H9 (cell line): ENCODE measurements at regions not wholly inside any gene's neighbourhood (a gene's known extent, or its start where the extent isn't known, plus 50 kb on each side); places are given as distances from the start of the nearest gene placed in this dataset.

Experiments
- DNase-seq: peaks from one replicate; pipeline ENCODE4 v3.0.0-alpha.2; 2017
- H2AFZ ChIP-seq: one replicate; pipeline ENCODE4 v1.6.1; 2013; ENCODE audit warnings: mild to moderate bottlenecking, low read length, control low read depth, moderate library complexity
- H2AK5ac ChIP-seq: 2 replicates; pipeline ENCODE4 v1.6.1; 2013; ENCODE audit warnings: low read length, control low read depth, mixed read lengths; ENCODE audit not compliant: insufficient read length
- H2BK120ac ChIP-seq: one replicate; pipeline ENCODE4 v1.6.1; 2013; ENCODE audit warnings: low read depth, mild to moderate bottlenecking, low read length, control low read depth, inconsistent platforms; ENCODE audit not compliant: poor library complexity, severe bottlenecking
- H2BK12ac ChIP-seq: 2 replicates; pipeline ENCODE4 v1.6.1; 2013; ENCODE audit warnings: low read length, control low read depth, mixed read lengths, low read depth; ENCODE audit not compliant: insufficient read length
- H2BK15ac ChIP-seq: 2 replicates; pipeline ENCODE4 v1.6.1; 2013; ENCODE audit warnings: low read depth, low read length, control low read depth
- H2BK20ac ChIP-seq: one replicate; pipeline ENCODE4 v1.6.1; 2013; ENCODE audit warnings: low read depth, mild to moderate bottlenecking, low read length, control low read depth, inconsistent platforms; ENCODE audit not compliant: poor library complexity, severe bottlenecking
- H2BK5ac ChIP-seq: 2 replicates; pipeline ENCODE4 v1.6.1; 2013; ENCODE audit warnings: low read length, control low read depth, mixed read lengths; ENCODE audit not compliant: insufficient read length
- H3K14ac ChIP-seq: 2 replicates; pipeline ENCODE4 v1.6.1; 2013; ENCODE audit warnings: low read length, control low read depth; ENCODE audit not compliant: insufficient read depth
- H3K18ac ChIP-seq: 2 replicates; pipeline ENCODE4 v1.6.1; 2013; ENCODE audit warnings: low read depth, mild to moderate bottlenecking, mixed read lengths, low read length, control low read depth; ENCODE audit not compliant: insufficient read length
- H3K23ac ChIP-seq: 2 replicates; pipeline ENCODE4 v1.6.1; 2013; ENCODE audit warnings: low read length, control low read depth, mixed read lengths, low read depth; ENCODE audit not compliant: insufficient read length
- H3K23me2 ChIP-seq: 2 replicates; pipeline ENCODE4 v1.6.1; 2013; ENCODE audit warnings: low read depth, mild to moderate bottlenecking, mixed read lengths, low read length, control low read depth; ENCODE audit not compliant: insufficient read length, poor library complexity, severe bottlenecking
- H3K27ac ChIP-seq: 2 replicates; pipeline ENCODE4 v1.5.1; 2013; ENCODE audit warnings: low read length, control low read depth, mixed read lengths, low read depth; ENCODE audit not compliant: insufficient read length
- H3K27me3 ChIP-seq: 2 replicates; pipeline ENCODE4 v1.6.1; 2013; ENCODE audit warnings: low read length, control low read depth, inconsistent platforms; ENCODE audit not compliant: insufficient read depth
- H3K4ac ChIP-seq: 2 replicates; pipeline ENCODE4 v1.6.1; 2013; ENCODE audit warnings: low read depth, mild to moderate bottlenecking, control low read depth, inconsistent platforms, low read length, moderate library complexity
- H3K4me1 ChIP-seq: 2 replicates; pipeline ENCODE4 v1.6.1; 2013; ENCODE audit warnings: low read length, control low read depth, inconsistent platforms; ENCODE audit not compliant: insufficient read depth
- H3K4me2 ChIP-seq: 2 replicates; pipeline ENCODE4 v1.6.1; 2013; ENCODE audit warnings: low read length, control low read depth, mixed read lengths; ENCODE audit not compliant: insufficient read length, insufficient read depth
- H3K56ac ChIP-seq: 2 replicates; pipeline ENCODE4 v1.6.1; 2013; ENCODE audit warnings: low read depth, mild to moderate bottlenecking, mixed read lengths, low read length, control low read depth; ENCODE audit not compliant: insufficient read length
- H3K79me1 ChIP-seq: 2 replicates; pipeline ENCODE4 v1.6.1; 2013; ENCODE audit warnings: low read depth, mild to moderate bottlenecking, moderate library complexity, low read length, control low read depth, inconsistent platforms; ENCODE audit not compliant: insufficient read depth, poor library complexity, severe bottlenecking
- H3K79me2 ChIP-seq: 2 replicates; pipeline ENCODE4 v1.6.1; 2013; ENCODE audit warnings: low read length, control low read depth, inconsistent platforms; ENCODE audit not compliant: insufficient read depth
- H3K9ac ChIP-seq: 2 replicates; pipeline ENCODE4 v1.6.1; 2013; ENCODE audit warnings: low read length, control low read depth, mixed read lengths; ENCODE audit not compliant: insufficient read length; ENCODE audit errors: extremely low read depth
- H3K9me3 ChIP-seq: one replicate; pipeline ENCODE4 v1.6.1; 2013; ENCODE audit warnings: low read depth, low read length, inconsistent platforms; ENCODE audit not compliant: control insufficient read depth
- H3T11ph ChIP-seq: one replicate; pipeline ENCODE4 v1.6.1; 2013; ENCODE audit warnings: mild to moderate bottlenecking, low read length, control low read depth, inconsistent platforms
- H4K20me1 ChIP-seq: one replicate; pipeline ENCODE4 v1.6.1; 2013; ENCODE audit not compliant: control insufficient read depth, insufficient read length, insufficient read depth
- H4K5ac ChIP-seq: 2 replicates; pipeline ENCODE4 v1.6.1; 2013; ENCODE audit warnings: low read depth, mild to moderate bottlenecking, mixed read lengths, low read length, control low read depth; ENCODE audit not compliant: insufficient read length
- H4K8ac ChIP-seq: replicated peaks from 2 replicates; pipeline ENCODE4 v1.6.1; 2013; ENCODE audit warnings: low read length, control low read depth, mixed read lengths, low read depth; ENCODE audit not compliant: insufficient read length
- H4K91ac ChIP-seq: 2 replicates; pipeline ENCODE4 v1.6.1; 2013; ENCODE audit warnings: low read depth, mild to moderate bottlenecking, moderate library complexity, mixed read lengths, low read length, control low read depth; ENCODE audit not compliant: insufficient read length
- H3K27ac Mint-ChIP-seq, 3 experiments: 2 replicates in 2 of 3; 3 replicates in 1 of 3; pipeline ENCODE4 v1.8.0; 2020 to 2021; ENCODE audit warnings: mixed read lengths in 3 of 3, mild to moderate bottlenecking in 1 of 3, moderate library complexity in 1 of 3
- H3K27me3 Mint-ChIP-seq: 2 replicates; pipeline ENCODE4 v1.8.0; 2021; ENCODE audit warnings: low read depth, mild to moderate bottlenecking, moderate library complexity, mixed read lengths
- H3K36me3 Mint-ChIP-seq, 3 experiments: 2 replicates in 2 of 3; 3 replicates in 1 of 3; pipeline ENCODE4 v1.8.0; 2020 to 2021; ENCODE audit warnings: low read depth in 3 of 3, mixed read lengths in 3 of 3; ENCODE audit not compliant: insufficient read depth in 1 of 3
- H3K4me1 Mint-ChIP-seq, 2 experiments: 2 replicates each; pipeline ENCODE4 v1.8.0; 2020; ENCODE audit warnings: mixed read lengths in 2 of 2
- H3K4me3 Mint-ChIP-seq, 2 experiments: 2 replicates in 1 of 2; 3 replicates in 1 of 2; pipeline ENCODE4 v1.8.0; 2020 to 2021; ENCODE audit warnings: mild to moderate bottlenecking in 2 of 2, mixed read lengths in 2 of 2, moderate library complexity in 1 of 2
- H3K9me3 Mint-ChIP-seq, 2 experiments: 2 replicates in 1 of 2; 3 replicates in 1 of 2; pipeline ENCODE4 v1.8.0; 2020; ENCODE audit warnings: mild to moderate bottlenecking in 2 of 2, mixed read lengths in 2 of 2, moderate library complexity in 1 of 2
- CTCF ChIP-seq: fragments of 200-600 bp; sonication (generic); conservative IDR thresholded peaks from 3 replicates; pipeline ENCODE4 v1.8.0; 2021; ENCODE audit warnings: antibody characterized with exemption, mild to moderate bottlenecking
- WGBS: extraction: QIAGEN DNeasy Blood & Tissue Kit; methylation state at CpG from one replicate; pipeline ENCODE4 v1.1.7; 2013; ENCODE audit warnings: missing lambda C conversion rate, low lambda C conversion rate, mixed read lengths; ENCODE audit not compliant: insufficient read length; ENCODE audit errors: extremely low coverage; 5-methylcytosine and 5-hydroxymethylcytosine counted together

- H3K9me3 Mint-ChIP-seq, result peaks cover 0 to 9% of the 10 kb centered on the region in 2 experiments; a peak in 3 of 5 replicates
- Histone ChIP-seq H2BK20ac (no peak overlapping the region), H4K91ac (no peak overlapping the region), H4K20me1 (no peaks in the 10 kb centered on the region), H3K79me2 (no peaks in the 10 kb centered on the region), H4K8ac (no peak overlapping the region), H3K4me1 (no peaks in the 10 kb centered on the region), H3K27ac (no peak overlapping the region), H4K5ac (no peak overlapping the region), H3K9ac (no peak overlapping the region), H3K4me2 (no peak overlapping the region), H3K27me3 (no peaks in the 10 kb centered on the region), H2AFZ (no peak overlapping the region), H2BK5ac (no peak overlapping the region), H3K79me1 (no peaks in the 10 kb centered on the region), H3K4ac (no peak overlapping the region), H2BK120ac (no peak overlapping the region), H3K18ac (no peak overlapping the region), H3K14ac (no peak overlapping the region), H2BK15ac (no peak overlapping the region), H3T11ph (no peak overlapping the region), H3K23me2 (no peaks in the 10 kb centered on the region), H3K9me3 (no peaks in the 10 kb centered on the region), H2BK12ac (no peak overlapping the region), H3K23ac (no peak overlapping the region), H2AK5ac (no peak overlapping the region), H3K56ac (no peak overlapping the region)
- H3K27ac Mint-ChIP-seq, result no peak overlapping the region
- H3K36me3 Mint-ChIP-seq, result peaks cover 0 to 6% (median 2%) of the 10 kb centered on the region in 3 experiments; a peak in 2 of 7 replicates
- no CpG with 5 or more reads among the region's 2 CpGs for WGBS
- no peaks in the 10 kb centered on the region for H3K4me1 Mint-ChIP-seq
- no peaks in the 10 kb centered on the region; the same call in 1 of the 2 replicates for H3K27me3 Mint-ChIP-seq
- no peak overlapping the region for H3K4me3 Mint-ChIP-seq
- DNase-seq, result no peak
- TF ChIP-seq CTCF, result no peak
Measured at GRCh38 chr14:86457481-86458135, 927.7 kb downstream of the FLRT2 start.
